Hindlimb muscle (tissue), 1 donor: ENCODE measurements at regions not wholly inside any gene's neighbourhood (a gene's known extent, or its start where the extent isn't known, plus 50 kb on each side); places are given as distances from the start of the nearest gene placed in this dataset.

ENCODE experiments used
- DNase-seq: peaks from one replicate; pipeline ENCODE4 v3.0.0-alpha.2; 2013

DNA sequence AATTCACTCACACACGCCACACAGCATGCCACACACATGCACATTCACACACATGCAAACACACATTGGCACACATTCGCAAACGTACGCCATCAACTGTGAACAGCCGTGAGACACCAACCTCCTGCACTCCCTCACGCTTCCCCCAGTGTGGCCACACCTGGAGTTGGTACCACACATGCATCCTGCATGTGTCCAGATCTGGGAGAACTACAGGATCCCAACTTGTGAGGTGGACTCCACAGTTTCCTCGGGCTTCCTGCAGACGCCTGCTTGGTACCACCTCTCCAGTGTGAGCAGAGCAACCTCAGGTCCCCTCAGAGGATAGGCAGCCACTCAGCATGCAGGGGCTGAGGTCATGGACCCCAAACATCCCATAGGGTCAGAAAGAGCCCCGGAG lies 239.0 kb downstream of the EIPR1 start:
- no peak for DNase-seq

DNA sequence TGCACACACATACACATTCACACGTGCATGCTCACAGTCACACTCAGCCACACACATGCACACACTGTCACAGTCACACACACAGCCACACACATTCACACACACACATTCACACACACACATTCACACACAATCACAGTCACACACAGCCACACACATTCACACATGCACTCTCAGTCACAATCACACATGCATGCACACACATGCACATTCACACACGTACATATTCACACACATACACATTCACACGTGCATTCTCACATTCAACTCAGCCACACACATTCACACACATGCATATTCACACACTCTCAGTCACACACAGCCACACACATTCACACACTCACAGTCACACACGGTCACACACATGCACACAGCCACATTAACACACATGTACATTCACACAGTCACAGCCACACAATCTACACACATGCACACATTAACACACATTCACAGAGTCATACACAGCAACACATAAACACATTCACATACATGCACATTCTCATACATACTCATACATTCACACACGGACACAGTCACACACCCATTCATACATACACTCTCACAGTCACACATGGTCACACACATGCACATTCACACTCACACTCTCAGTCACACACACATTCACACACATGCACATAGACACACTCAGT lies 239.8 kb downstream of the EIPR1 start:
- no peak for DNase-seq

DNA sequence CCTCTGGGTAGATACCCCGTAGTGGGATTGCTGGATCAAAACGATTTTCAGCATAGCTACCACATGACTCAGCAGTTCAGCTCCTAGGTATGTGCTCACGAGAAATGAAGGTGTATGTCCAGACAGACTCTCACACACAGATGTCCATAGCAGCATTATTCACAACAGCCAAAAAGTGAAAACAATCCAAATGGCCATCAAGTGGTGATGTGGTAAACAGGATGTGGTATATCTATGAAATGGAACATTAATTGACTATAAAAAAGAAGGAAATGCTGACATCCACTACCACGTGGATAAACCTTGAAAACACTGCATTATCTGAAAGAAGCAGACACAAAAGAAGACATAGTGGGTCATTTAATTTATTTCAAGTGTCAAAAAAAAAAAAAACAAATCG lies 241.9 kb downstream of the EIPR1 start:
- no peak for DNase-seq

- no peak for DNase-seq
These were observed 243.5 kb downstream of the EIPR1 start for GRCh38 chr2:3134026-3134571.

DNA sequence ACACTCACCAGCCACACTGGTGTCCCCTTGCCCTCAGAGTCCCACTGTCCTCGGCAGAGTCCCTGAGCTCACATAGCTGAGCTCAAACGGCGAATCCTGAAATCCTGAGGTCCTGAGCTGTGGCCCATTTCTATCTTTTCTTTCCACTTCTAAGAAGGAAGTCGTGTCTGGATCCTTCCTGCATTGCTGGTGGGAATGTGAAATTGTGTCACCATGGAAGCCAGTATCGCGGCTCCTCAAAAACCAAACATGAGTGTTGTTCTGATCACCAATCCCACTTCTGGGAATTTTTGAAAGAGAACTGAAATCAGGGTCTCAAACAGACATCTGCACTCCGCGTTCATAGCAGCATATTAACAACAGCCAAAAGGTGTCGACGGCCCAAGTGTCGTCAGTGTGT lies 244.7 kb downstream of the EIPR1 start:
- DNase-seq: no peak

DNA sequence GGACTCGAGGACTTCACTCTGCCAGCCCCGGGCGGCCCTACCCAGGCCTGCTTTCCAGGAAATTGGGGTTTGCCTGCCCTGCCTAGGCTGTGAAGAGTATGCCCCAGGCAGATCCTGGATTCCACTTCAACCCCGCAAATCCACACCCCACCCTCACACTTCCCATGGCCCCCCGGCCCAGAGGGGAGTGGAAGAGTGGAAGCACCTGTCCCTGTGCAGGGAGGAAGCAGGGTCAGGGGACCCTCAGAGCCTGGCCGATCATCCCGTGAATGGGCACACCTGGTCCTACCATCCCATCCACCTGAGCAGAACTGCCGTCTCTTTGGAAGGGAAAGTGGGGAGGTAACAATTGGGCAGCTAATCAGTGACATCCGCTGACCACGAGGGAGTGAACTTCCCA lies 245.2 kb downstream of the EIPR1 start:
- no peak for DNase-seq

GRCh38 chr2:3131636-3132326 lies 245.8 kb downstream of the EIPR1 start:
- DNase-seq: no peak

DNA sequence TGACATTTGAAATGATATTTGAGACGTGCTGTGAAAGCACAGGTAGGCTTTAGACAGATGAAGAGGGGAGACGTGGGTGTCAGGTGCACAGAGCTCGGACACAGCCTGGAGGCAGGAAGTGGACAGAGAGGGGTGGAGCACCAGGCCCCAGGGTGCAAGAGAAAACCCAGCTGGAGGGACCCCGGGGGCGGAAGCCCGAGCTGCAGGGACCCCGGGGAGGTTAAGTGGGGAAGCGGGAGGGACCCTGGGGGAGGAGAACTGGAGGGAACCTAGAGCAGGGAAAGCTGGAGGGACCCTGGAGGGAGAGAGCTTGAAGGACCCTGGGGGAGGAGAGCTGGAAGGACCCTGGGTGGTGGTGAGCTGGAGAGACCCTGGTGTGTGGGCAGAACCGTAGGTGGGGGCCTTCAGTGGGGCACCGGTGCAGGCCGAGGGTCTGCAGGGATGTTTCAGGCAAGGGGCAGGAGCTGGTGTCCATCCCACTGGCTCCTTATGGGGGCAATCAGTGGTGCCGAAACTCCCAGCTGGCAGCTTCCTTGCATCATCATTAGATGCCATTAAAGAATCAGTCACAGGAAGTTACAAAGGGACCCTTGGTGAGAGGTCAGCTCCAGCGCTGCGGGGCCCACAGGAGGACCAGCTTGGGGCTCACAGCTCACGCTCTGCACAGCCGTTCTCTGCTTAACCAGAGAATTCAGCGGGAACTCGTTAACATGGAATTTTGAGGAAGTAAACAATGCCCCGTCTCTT lies 246.6 kb downstream of the EIPR1 start:
- DNase-seq: no peak

DNA sequence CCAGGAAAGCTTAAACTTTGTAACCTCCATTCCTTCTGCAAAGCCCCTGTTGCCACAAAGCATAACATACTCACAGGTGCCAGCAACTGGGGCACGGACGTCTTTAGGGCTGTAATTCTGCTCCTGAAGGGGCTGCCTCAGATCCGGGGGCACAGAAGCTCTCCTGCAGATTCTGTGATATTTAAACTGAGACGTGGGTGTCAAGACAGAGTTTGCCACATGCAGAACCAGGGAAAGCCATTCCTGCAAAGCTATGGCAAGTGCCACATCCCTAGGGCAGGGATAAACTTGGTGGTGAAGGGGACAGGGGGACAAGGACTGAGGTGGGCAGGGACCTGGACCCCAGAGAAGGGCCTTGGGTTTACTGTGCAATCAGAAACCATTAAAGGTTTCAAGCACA lies 247.2 kb downstream of the EIPR1 start:
- no peak for DNase-seq

DNA sequence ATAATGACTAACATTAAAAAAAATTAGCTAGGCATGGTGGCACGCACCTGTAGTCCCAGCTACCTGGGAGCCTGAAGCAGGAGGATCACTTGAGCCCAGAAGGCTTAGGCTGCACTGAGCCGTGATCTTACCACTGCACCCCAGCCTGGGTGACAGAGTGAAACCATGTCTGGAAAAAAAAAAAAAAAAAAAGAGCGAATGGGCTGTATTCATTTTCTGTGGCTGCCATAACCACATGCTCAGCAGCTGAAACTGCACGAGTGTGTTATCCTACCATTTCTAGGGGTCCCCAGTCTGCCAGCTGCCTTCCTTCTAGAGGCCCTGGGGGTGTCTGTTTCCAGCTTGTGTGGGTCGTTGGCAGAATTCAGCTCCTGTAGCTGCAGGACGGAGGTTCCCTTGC lies 247.8 kb downstream of the EIPR1 start:
- no peak for DNase-seq

DNA sequence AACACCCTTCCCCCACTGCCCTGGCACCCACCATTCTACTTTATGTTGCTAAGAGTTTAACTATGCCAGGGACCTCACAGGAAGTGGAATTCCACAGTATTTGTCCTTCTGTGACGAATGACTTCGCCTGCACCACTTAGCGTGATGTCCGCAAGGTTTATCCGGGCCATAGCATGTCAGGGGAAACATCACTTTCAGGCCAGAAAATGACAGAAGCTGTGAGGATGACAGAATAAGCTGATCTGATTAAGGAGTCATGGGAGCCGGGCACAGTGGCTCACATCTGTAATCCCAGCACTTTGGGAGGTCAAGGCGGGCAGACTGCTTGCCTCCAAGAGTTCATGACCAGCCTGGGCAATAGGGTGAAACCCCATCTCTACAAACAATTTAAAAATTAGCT lies 248.8 kb downstream of the EIPR1 start:
- no peak for DNase-seq

DNA sequence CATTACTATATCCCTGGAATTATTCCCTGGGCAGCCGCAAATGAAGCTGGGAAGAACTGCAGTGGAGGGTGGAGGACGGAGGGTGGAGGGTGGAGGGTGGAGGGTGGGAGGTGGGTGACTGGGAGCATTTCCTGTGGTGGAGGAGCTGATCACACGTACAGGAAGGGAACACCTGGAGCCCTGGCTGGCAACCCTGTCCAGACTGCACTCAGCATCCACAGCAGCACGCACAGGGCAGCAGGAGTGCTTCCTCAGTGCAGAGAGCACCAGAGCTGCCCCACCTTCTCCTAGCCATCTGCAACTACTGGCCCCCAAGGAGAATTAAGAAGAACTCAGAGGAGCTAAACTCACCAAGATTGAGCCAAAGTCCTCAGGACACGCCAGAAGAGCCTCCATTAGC lies 249.9 kb downstream of the EIPR1 start:
- no peak for DNase-seq

- no peak for DNase-seq
These were observed 250.6 kb downstream of the EIPR1 start for GRCh38 chr2:3126911-3127621.

GRCh38 chr2:3126171-3126910 lies 251.3 kb downstream of the EIPR1 start:
- no peak for DNase-seq

GRCh38 chr2:3125761-3126130 lies 251.9 kb downstream of the EIPR1 start:
- DNase-seq: no peak

- DNase-seq: no peak
These were observed 252.4 kb downstream of the EIPR1 start for GRCh38 chr2:3125001-3125760.

DNA sequence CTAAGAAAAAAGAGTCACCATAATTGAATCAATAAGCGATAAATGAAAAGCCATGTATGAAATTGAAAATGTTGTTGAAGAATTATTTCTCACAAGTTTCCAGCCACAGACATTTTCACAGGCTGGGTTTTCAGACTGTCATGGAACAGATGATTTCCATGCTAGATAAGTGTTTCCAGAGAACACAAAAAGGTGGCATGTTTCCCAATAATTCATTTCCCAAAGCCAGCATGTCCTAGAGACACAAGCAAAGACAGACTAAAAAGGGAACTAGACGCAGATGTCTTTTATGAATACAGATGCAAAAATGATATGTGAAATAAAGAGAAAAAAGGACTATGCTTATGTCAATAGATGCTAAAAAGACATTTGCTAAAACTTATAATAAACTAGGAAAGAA lies 255.1 kb downstream of the EIPR1 start:
- no peak for DNase-seq

DNA sequence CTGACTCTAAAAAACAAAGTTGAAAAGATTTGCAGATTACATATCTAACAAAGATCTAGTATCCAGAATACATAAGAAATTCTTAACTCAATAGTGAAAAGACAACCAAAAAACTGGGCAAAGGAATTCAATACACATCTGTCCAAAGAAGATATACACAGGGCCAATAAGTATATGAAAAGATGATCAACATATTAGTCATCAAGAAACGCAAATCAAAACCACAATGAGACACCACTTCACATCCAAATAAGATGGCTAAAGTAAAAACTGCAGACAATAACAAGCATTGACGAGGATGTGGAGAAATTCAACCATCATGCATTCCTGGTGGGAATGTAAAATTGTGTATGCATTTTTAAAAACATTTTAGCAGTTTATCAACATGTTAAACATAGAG lies 256.0 kb downstream of the EIPR1 start:
- DNase-seq: no peak

- DNase-seq: no peak
These were observed 259.9 kb downstream of the EIPR1 start for GRCh38 chr2:3117650-3118216.

GRCh38 chr2:3116371-3116770 lies 261.2 kb downstream of the EIPR1 start:
- no peak for DNase-seq
